ENCODE measurements at regions not wholly inside any gene's neighbourhood (a gene's known extent, or its start where the extent isn't known, plus 50 kb on each side); places are given as distances from the start of the nearest gene placed in this dataset.

- no peak overlapping the region for H3K4me3 ChIP-seq (replicated peaks; ENCODE audit: low read depth, low read length)
- no peak for TF ChIP-seq CTCF (IDR thresholded peaks at IDR 0.05; ENCODE audit: low read length, missing control alignments)
- DNase-seq (ENCODE audit: low read depth): no peak
Measured at GRCh38 chr6:1519597-1519996, 90.1 kb upstream of the FOXC1 start.

GRCh38 chr6:1522779-1523178 lies 86.9 kb upstream of the FOXC1 start:
- H3K4me3 ChIP-seq (replicated peaks; ENCODE audit: low read depth, low read length): no peak overlapping the region
- no peak for DNase-seq (ENCODE audit: low read depth)
- TF ChIP-seq CTCF (IDR thresholded peaks at IDR 0.05; ENCODE audit: low read length, missing control alignments): no peak

- peak; percentile 38 for TF ChIP-seq CTCF (IDR thresholded peaks at IDR 0.05; ENCODE audit: low read length, missing control alignments)
- H3K4me3 ChIP-seq (replicated peaks; ENCODE audit: low read depth, low read length): no peak overlapping the region
- peak; percentile 62 for DNase-seq (ENCODE audit: low read depth)
Measured at GRCh38 chr6:1524040-1524480, 85.7 kb upstream of the FOXC1 start.

GRCh38 chr6:1525364-1526038 lies 84.2 kb upstream of the FOXC1 start:
- no peak for TF ChIP-seq CTCF (IDR thresholded peaks at IDR 0.05; ENCODE audit: low read length, missing control alignments)
- H3K4me3 ChIP-seq (replicated peaks; ENCODE audit: low read depth, low read length): no peak overlapping the region
- no peak for DNase-seq (ENCODE audit: low read depth)

GRCh38 chr6:1526398-1527072 lies 83.2 kb upstream of the FOXC1 start:
- no peak for TF ChIP-seq CTCF (IDR thresholded peaks at IDR 0.05; ENCODE audit: low read length, missing control alignments)

GRCh38 chr6:1527073-1527457 lies 82.7 kb upstream of the FOXC1 start:
- no peak for TF ChIP-seq CTCF (IDR thresholded peaks at IDR 0.05; ENCODE audit: low read length, missing control alignments)
- H3K4me3 ChIP-seq (replicated peaks; ENCODE audit: low read depth, low read length): no peak overlapping the region
- DNase-seq (ENCODE audit: low read depth): peak; percentile 49

More at GRCh38 chr6:1526398-1527072, 83.2 kb upstream of the FOXC1 start:
- no peak overlapping the region for H3K4me3 ChIP-seq (replicated peaks; ENCODE audit: low read depth, low read length)
- peak; percentile 3 for DNase-seq (ENCODE audit: low read depth)

All from fibroblast of pulmonary artery (primary cell).